ENCODE measurements at regions not wholly inside any gene's neighbourhood (a gene's known extent, or its start where the extent isn't known, plus 50 kb on each side); places are given as distances from the start of the nearest gene placed in this dataset.
"Not testable (repeated sequence)": the region's sequence is repeated elsewhere in the genome, so short reads cannot be mapped to it uniquely, and the experiment has no call there.

GRCh38 chr2:138272524-138273195 is 228.9 kb upstream of the SPOPL start:
- H3K27me3 ChIP-seq, result no peaks in the 10 kb centered on the region
- intact Hi-C loops (cut with DNase I), result no loop called here

DNA sequence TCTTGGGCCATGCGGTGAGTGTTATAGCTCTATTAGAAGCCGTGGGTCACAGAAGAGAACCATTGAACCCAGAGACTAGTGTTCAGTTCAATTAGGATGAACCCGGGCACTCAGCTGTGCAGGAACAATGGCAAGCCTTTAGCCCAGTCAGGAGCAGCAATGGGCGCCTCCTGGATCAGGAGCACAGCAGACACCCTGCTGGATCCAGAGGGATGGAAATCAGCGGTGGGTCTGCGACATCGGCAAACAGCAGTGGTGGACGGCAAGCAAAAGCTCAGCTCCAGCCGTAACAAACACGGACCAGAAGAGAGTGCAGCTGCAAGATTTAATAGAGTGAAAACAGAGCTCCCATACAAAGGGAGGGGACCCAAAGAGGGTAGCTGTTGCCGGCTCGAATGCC is 228.3 kb upstream of the SPOPL start:
- H3K36me3 ChIP-seq (replicated peaks in 1 of 2); intact Hi-C loops (cut with DNase I); DNase-seq; H3K9me3 ChIP-seq (replicated peaks in 1 of 3); H3K4me1 ChIP-seq (replicated peaks in 1 of 2); H3K27ac ChIP-seq; H3K4me3 ChIP-seq; H3K27me3 ChIP-seq: not testable (repeated sequence)
- 94 to 99% (median 98%) methylated on average over 12 of the region's 12 CpGs for WGBS, 4 donors

More at GRCh38 chr2:138272524-138273195, 228.9 kb upstream of the SPOPL start:
- no peak overlapping the region for H3K4me3 ChIP-seq
- peaks cover 0 to 4% of the 10 kb centered on the region in 2 donors for H3K4me1 ChIP-seq (replicated peaks in 1 of 2)
- no peaks in the 10 kb centered on the region for H3K9me3 ChIP-seq (replicated peaks in 1 of 3)
- H3K27ac ChIP-seq, result no peak overlapping the region
- no peak for TF ChIP-seq CTCF (IDR thresholded peaks at IDR 0.05)
- TF ChIP-seq POLR2A (IDR thresholded peaks at IDR 0.05), result no peak
- DNase-seq, result no peak
- 46 to 60% (median 52%) methylated on average over 4 of the region's 4 CpGs for WGBS, 4 donors
- no peaks in the 10 kb centered on the region for H3K36me3 ChIP-seq (replicated peaks in 1 of 2)

GRCh38 chr2:138274421-138275291 is 226.9 kb upstream of the SPOPL start:
- WGBS, 4 donors, result 90 to 92% (median 90%) methylated on average over 3 of the region's 3 CpGs
- intact Hi-C loops (cut with DNase I), result no loop called here

DNA sequence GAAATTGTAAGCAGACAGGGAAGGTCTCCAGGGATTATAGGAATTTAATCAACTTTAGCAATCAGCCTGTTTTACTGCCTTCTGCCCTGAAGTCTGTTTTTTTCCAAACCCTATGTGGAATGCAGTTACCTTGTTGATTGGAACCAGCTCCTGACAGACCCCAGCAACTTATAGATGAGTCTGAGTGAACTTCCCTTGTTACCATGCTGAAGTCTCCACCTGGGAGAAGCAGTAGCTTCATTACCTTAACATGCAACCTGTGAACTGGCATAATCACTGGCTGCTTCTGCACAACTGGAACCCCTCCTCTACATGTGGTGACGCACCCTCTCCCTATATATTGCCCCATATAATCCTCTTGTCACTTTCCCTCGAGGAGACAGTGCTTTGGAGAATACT is 226.3 kb upstream of the SPOPL start:
- H3K4me3 ChIP-seq, result no peak overlapping the region
- H3K27ac ChIP-seq, result no peak overlapping the region
- DNase-seq, result no peak
- WGBS, 4 donors, result 67 to 70% (median 69%) methylated on average over 2 of the region's 2 CpGs
- TF ChIP-seq CTCF (IDR thresholded peaks at IDR 0.05) (no peak), POLR2A (IDR thresholded peaks at IDR 0.05) (no peak)
- H3K4me1 ChIP-seq (replicated peaks in 1 of 2), result peaks cover 0 to 4% of the 10 kb centered on the region in 2 donors
- no peaks in the 10 kb centered on the region for H3K27me3 ChIP-seq
- no peaks in the 10 kb centered on the region for H3K9me3 ChIP-seq (replicated peaks in 1 of 3)
- intact Hi-C loops (cut with DNase I), result no loop called here
- no peaks in the 10 kb centered on the region for H3K36me3 ChIP-seq (replicated peaks in 1 of 2)

More at GRCh38 chr2:138274421-138275291, 226.9 kb upstream of the SPOPL start:
- TF ChIP-seq CTCF (IDR thresholded peaks at IDR 0.05) (no peak), POLR2A (IDR thresholded peaks at IDR 0.05) (no peak)
- Histone ChIP-seq H3K27me3 (no peaks in the 10 kb centered on the region), H3K4me3 (no peak overlapping the region), H3K4me1 (replicated peaks in 1 of 2) (peaks cover 0 to 4% of the 10 kb centered on the region in 2 donors), H3K36me3 (replicated peaks in 1 of 2) (no peaks in the 10 kb centered on the region), H3K27ac (no peak overlapping the region), H3K9me3 (replicated peaks in 1 of 3) (no peaks in the 10 kb centered on the region)
- no peak for DNase-seq

Data from adrenal gland (tissue), 9 donors.